ENCODE measurements at regions not wholly inside any gene's neighbourhood (a gene's known extent, or its start where the extent isn't known, plus 50 kb on each side); places are given as distances from the start of the nearest gene placed in this dataset.
"Not testable (repeated sequence)": the region's sequence is repeated elsewhere in the genome, so short reads cannot be mapped to it uniquely, and the experiment has no call there.

- DNase-seq, result peak; percentile 49
Observed at GRCh38 chr1:149635290-149635899, 51.7 kb downstream of the PPIAL4C start.

DNA sequence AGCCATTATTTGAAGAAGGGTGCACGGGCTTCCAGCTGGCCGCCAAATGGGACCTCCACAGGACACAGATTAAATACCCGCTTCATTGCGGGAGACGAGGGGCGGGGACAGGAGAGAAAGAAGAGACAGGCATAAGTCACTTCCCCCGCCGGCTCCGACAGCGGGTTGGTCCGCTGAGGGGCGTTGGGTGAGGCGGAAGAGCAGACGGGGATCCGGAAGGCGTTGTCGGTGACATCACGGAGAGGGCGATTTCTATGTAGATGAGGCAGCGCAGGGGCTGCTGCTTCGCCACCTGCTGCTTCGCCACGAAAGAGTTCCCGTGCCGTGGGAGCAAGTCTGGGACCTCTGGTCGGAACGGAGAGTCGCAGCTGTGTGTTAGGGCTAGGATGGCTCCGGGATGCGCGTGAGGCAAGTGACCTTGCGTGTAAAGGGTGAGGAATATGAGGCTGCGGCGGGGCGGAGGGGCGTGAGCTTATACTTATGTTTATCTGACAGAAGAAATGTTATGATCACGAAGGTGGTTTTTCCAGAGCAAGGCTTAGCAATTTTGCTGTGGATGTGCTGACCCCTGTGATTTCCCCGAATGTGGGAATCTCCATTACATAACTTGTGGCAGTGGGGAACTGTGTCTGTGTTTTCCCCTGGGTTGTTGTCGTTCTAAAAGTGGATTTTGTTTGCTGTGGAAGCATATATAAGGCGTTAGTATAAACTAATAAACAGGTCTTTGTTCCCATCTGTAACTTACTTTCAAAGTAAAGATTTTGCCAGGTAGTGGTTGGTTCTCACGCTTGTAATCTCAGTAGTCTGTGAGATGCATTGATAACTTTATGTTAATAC lies 52.9 kb downstream of the PPIAL4C start:
- peak; percentile 94 for DNase-seq

DNA sequence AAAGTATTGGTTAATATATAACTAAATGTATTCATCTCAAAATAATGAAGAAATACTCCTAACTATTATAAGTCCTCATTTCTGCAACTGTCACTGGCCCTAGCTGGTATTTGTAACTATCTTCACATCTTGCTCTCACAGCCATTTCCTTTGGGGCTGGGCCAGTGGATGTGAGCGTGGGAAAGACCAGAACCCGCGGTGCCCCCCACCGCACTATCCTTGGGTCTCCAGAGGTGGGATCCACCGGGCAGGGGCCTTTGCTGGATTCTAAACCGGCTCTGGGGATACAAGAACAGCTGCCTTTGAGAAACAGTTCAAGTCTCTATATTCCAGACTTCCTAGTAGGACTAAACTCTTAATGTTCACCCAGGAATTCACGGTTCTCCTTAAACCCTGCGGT lies 54.8 kb downstream of the PPIAL4C start:
- DNase-seq, result not testable (repeated sequence)

- DNase-seq, result not testable (repeated sequence)
Observed at GRCh38 chr1:149638901-149639658, 55.4 kb downstream of the PPIAL4C start.

DNA sequence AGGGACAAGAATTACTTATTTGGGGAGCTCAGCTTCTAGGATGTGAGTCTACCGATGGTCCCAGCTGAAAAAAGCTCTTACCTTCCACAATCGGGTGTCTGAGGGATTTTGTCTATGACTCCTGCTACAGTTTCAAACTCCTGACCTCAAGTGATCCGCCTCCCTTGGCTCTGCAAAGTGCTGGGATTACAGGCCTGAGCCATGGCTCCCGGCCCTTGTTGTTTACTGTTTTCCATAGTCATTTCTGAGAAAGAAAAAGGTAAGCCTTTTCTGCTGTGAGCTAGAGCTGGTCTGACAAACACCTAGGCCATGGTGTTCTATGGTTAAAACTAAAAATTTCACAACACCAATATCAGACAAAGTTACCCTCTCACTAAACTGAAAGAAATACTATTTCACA lies 57.5 kb downstream of the PPIAL4C start:
- DNase-seq, result not testable (repeated sequence)

GRCh38 chr1:149644818-149645217 lies 61.2 kb downstream of the PPIAL4C start:
- DNase-seq, result not testable (repeated sequence)

GRCh38 chr1:149646360-149647017 lies 62.8 kb downstream of the PPIAL4C start:
- DNase-seq, result peak; percentile 20

GRCh38 chr1:149647018-149647373 lies 63.3 kb downstream of the PPIAL4C start:
- peak; percentile 32 for DNase-seq

DNA sequence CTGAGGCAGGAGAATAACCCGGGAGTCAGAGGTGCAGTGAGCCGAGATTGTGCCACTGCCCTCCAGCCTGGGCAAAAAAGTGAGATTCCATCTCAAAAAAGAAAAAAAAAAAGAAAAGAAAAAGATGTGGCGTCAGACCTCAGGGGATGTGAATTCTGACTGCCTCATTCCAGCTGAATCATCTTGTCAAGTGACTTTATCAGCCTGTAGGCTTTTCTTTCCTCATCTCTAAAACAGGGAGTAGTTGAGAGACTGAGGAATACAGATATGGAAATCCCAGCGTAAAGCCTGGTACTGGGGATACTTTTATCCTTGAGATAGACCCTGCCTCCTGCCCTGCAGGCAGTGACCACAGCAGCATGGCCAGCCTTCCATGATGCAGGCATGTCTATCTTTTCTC lies 74.1 kb downstream of the PPIAL4C start:
- not testable (repeated sequence) for DNase-seq

- DNase-seq, result not testable (repeated sequence)
Observed at GRCh38 chr1:149658175-149658574, 74.5 kb downstream of the PPIAL4C start.

- not testable (repeated sequence) for DNase-seq
Observed at GRCh38 chr1:149664624-149665023, 81.0 kb downstream of the PPIAL4C start.

DNA sequence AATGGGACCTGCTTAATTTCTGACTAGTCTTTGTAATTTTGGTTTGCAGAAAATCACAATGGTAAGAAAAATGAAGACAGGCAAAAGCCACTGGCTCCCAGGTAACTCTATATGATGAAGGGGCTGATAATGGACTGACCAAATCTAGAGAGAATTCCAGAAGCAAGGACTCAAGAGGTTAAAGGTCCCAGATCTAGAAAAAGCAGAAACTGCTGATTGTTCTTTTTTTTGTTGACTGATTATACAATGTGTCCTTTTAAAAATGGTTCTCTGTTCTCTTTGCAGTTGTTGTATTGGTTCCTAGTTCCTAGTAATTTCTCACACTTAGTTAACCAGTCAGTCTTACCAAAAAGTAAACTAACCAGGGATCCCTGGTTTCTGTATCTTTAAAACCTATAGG lies 81.4 kb downstream of the PPIAL4C start:
- not testable (repeated sequence) for DNase-seq

DNA sequence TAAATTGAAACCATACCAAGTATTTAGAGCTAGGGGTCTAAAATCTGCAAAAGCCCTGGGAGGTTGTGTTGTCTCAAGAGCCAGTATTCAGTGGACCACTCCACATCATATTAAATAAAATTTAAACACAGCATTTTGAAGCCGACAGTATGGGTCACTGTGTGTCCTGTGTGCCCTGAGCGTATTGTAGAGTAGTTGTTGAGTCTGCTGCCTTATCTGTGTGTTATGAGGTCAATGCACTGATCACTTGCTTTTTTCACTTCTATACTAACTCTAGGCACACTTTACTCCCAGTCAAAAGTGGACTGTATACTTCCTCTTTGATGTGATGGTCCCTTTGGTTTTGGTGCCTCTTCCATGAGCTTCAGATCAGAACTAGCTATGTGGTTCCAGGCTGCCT lies 81.9 kb downstream of the PPIAL4C start:
- not testable (repeated sequence) for DNase-seq

- DNase-seq, result not testable (repeated sequence)
Observed at GRCh38 chr1:149673231-149673909, 89.7 kb downstream of the PPIAL4C start.

DNA sequence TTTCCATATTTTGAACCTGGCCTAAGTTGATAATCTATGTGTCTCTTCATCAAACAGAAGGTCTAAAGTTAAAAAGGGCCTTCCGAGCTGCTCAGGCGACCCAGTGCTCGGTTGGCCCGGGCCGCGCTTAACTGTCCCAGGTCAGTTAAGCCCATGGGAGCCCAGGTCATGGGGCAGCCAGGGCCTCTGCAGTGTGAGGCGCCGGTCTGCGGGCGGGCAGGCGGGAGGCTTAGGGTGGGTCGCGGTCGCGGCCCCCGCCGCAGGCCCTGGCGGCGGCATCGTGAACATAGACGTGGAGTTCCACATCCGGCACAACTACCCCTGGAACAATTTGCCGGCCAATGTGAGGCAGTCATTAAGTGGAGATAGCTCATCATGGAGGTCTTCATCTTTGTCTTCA lies 91.3 kb downstream of the PPIAL4C start:
- not testable (repeated sequence) for DNase-seq

- not testable (repeated sequence) for DNase-seq
Observed at GRCh38 chr1:149677359-149677758, 93.7 kb downstream of the PPIAL4C start.

DNA sequence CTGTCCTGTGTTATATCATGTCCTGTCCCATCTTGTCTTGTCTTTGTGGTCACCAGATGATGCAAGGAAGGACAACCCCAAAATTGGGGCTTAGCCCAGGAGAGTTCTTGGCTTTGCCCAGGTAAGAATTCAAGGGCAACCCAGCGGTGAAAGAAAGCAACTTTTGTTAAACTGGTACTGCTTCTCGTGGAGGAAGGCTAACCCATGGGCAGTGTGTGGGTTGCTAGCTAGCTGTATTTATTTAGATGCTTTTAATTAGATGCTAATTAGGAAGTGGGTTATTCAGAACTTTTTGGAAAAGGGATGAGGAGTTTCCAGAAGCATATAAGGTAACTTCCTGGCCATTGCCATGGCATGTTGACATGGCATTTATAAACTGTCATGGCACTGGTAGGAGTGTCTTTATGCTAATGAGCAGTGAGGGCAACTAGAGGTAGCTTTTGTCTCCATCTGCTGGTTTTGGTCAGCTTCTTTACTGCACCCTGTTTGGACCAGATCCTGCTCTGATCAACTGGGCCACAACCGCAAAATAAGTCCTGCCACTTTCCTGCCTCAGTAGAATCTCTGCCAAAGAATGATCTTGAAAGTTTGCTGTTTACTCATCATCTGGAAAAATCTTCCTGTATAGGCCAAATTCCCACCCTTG lies 95.8 kb upstream of the FCGR1A start:
- not testable (repeated sequence) for DNase-seq

GRCh38 chr1:149691399-149691798 lies 91.1 kb upstream of the FCGR1A start:
- DNase-seq, result not testable (repeated sequence)

DNA sequence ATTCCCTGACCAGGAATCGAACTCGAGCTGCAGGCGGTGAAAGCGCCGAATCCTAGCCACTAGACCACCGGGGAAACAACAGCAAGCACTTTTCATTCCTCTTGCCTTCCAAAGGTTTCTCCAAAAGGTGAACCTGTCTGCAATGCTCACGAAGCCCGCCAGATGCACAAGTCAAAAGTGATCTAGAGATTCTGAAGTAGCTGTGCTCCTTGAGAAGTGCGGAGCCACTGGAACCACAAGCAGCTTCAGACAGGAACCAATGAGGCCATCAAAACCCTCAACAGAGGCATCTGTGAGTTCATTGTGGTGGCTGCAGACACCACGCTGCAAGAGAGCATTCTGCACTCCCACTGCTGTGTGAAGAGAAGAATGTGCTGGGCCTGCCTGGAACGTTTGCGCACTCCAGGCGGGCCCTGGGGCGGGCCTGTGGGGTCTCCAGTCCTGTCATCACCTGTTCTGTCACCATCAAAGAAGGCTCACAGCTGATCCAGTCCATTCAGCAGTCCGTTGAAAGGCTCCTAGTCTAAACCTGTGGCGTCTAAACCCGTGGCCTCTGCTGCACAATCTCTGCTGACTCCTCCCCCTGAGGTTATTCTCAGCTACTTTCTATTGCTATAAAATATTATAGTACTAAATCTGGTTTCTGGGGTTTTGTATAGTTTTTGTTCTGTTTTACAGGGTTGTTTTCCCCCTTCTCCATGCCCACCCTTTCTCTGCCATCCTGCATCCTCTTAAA lies 89.5 kb upstream of the FCGR1A start:
- peak; percentile 10 for DNase-seq

- not testable (repeated sequence) for DNase-seq
Observed at GRCh38 chr1:149695066-149695465, 87.4 kb upstream of the FCGR1A start.

GRCh38 chr1:149700220-149700619 lies 82.3 kb upstream of the FCGR1A start:
- peak; percentile 3 for DNase-seq

All from stimulated activated CD4-positive, alpha-beta T cell treated with anti-CD3 and anti-CD28 coated beads, Interleukin-15, amount 100 ng/mL, for 24 hours (primary cell).